Mammary epithelial cell (primary cell): ENCODE measurements at regions not wholly inside any gene's neighbourhood (a gene's known extent, or its start where the extent isn't known, plus 50 kb on each side); places are given as distances from the start of the nearest gene placed in this dataset.

Source experiments
- CTCF ChIP-seq, 2 donors: IDR thresholded peaks in 1 of 2; conservative IDR thresholded peaks in 1 of 2; 2 replicates each; pipeline ENCODE4 v1.5.1; 2011 to 2012; ENCODE audit warnings: inconsistent platforms in 2 of 2, low read length in 2 of 2, mild to moderate bottlenecking in 2 of 2, control low read depth in 1 of 2, low read depth in 1 of 2; ENCODE audit not compliant: insufficient read depth in 1 of 2; ENCODE audit errors: extremely low read depth in 1 of 2
- EZH2 ChIP-seq: IDR thresholded peaks from 2 replicates; pipeline ENCODE4 v1.6.1; 2012; ENCODE audit warnings: low read length, inconsistent platforms, borderline replicate concordance

GRCh38 chr16:82220541-82220940 is 50.5 kb upstream of the MPHOSPH6 start:
- TF ChIP-seq CTCF (conservative IDR thresholded peaks at IDR 0.05 in 1 of 2, IDR thresholded peaks at IDR 0.05 in 1 of 2; ENCODE audit: extremely low read depth in 1 of 2, insufficient read depth in 1 of 2, low read depth in 1 of 2, low read length in 2 of 2) (no peak), EZH2 (no peak)
